Esophagus squamous epithelium (tissue), 4 donors: ENCODE measurements at regions not wholly inside any gene's neighbourhood (a gene's known extent, or its start where the extent isn't known, plus 50 kb on each side); places are given as distances from the start of the nearest gene placed in this dataset.

ENCODE experiments used
- CTCF ChIP-seq, 6 experiments: fragments of 450-650 bp in 4 of 6; fragments of 200-600 bp in 2 of 6; sonication (generic) in 2 of 6; IDR thresholded peaks; one replicate each; pipeline ENCODE4 v1.5.1; 2016 to 2019; ENCODE audit warnings: antibody characterized with exemption in 6 of 6, mild to moderate bottlenecking in 4 of 6, moderate library complexity in 4 of 6
- POLR2A ChIP-seq, 4 donors: fragments of 450-650 bp; IDR thresholded peaks; one replicate each; pipeline ENCODE4 v1.6.1; 2017; ENCODE audit warnings: antibody characterized with exemption in 4 of 4, mild to moderate bottlenecking in 4 of 4, moderate library complexity in 3 of 4

- TF ChIP-seq CTCF (IDR thresholded peaks at IDR 0.05) (no peak), POLR2A (IDR thresholded peaks at IDR 0.05) (no peak)
Measured at GRCh38 chr17:55898195-55898594, 147.3 kb downstream of the PCTP start.
